Transverse colon (tissue), 4 donors: ENCODE measurements at regions not wholly inside any gene's neighbourhood (a gene's known extent, or its start where the extent isn't known, plus 50 kb on each side); places are given as distances from the start of the nearest gene placed in this dataset.

Experiments
- DNase-seq: peaks from one replicate; pipeline ENCODE4 v3.0.0-alpha.2; 2019
- H3K27ac ChIP-seq, 4 donors: fragments of 200-600 bp; sonication (generic); 2 replicates each; pipeline ENCODE4 v1.5.1; 2016 to 2018; ENCODE audit warnings: inconsistent platforms in 4 of 4
- H3K27me3 ChIP-seq: fragments of 200-600 bp; sonication (generic); 2 replicates; pipeline ENCODE4 v1.5.1; 2017; ENCODE audit warnings: inconsistent platforms
- H3K36me3 ChIP-seq, 4 donors: fragments of 200-600 bp; sonication (generic); 2 replicates each; pipeline ENCODE4 v1.5.1; 2017 to 2019; ENCODE audit warnings: inconsistent platforms in 4 of 4
- H3K4me1 ChIP-seq, 4 donors: fragments of 200-600 bp; sonication (generic); 2 replicates each; pipeline ENCODE4 v1.5.1; 2017 to 2020; ENCODE audit warnings: inconsistent platforms in 4 of 4
- H3K4me3 ChIP-seq, 4 donors: fragments of 200-600 bp; sonication (generic); 1 replicate in 1 of 4; 2 replicates in 3 of 4; pipeline versions ENCODE4 v1.5.1 to v1.6.1; 2017 to 2019; ENCODE audit warnings: inconsistent platforms in 4 of 4
- H3K9me3 ChIP-seq, 2 donors: fragments of 200-600 bp; sonication (generic); 2 replicates each; pipeline ENCODE4 v1.5.1; 2017 to 2019; ENCODE audit warnings: inconsistent platforms in 2 of 2
- EP300 ChIP-seq: sonication (generic); formaldehyde crosslinking; IDR thresholded peaks from one replicate; pipeline ENCODE4 v1.6.1; 2017; ENCODE audit warnings: antibody characterized with exemption, low read depth
- POLR2A ChIP-seq: fragments of 450-650 bp; IDR thresholded peaks from one replicate; pipeline ENCODE4 v1.6.1; 2016; ENCODE audit warnings: antibody characterized with exemption, mild to moderate bottlenecking, moderate library complexity
- POLR2AphosphoS5 ChIP-seq, 3 donors: sonication (generic); formaldehyde crosslinking; IDR thresholded peaks; one replicate each; pipeline ENCODE4 v1.6.1; 2016; ENCODE audit warnings: antibody characterized with exemption in 3 of 3
- WGBS, 2 donors: methylation state at CpG; one replicate each; pipeline ENCODE4 v1.1.5; 2018; ENCODE audit warnings: low coverage in 1 of 2; 5-methylcytosine and 5-hydroxymethylcytosine counted together
- in situ Hi-C, 4 donors: fragments of 200-750 bp; cut with MboI; loops; one replicate each; pipeline versions ENCODE4 v1.15.0 to v1.15.1; 2017; ENCODE audit warnings: low sequenced_read_pairs in 3 of 4, low pct_ligation_motif_present in 1 of 4, low pct_unique_long_range_greater_than_20kb in 1 of 4
- intact Hi-C: fragments of 100-400 bp; cut with DNase I; formaldehyde crosslinking; loops from one replicate; pipeline ENCODE4 v1.15.1; 2023; ENCODE audit warnings: low total_unique reads
- TF ChIP-seq, protein P1 (sequence below), 5 experiments: fragments of 200-600 bp in 3 of 5; fragments of 450-650 bp in 2 of 5; sonication (generic) in 3 of 5; IDR thresholded peaks; 1 replicate in 2 of 5; 2 replicates in 3 of 5; pipeline ENCODE4 v1.5.1; 2016 to 2017; ENCODE audit warnings: antibody characterized with exemption in 5 of 5, inconsistent platforms in 3 of 5, mild to moderate bottlenecking in 2 of 5, moderate library complexity in 1 of 5

DNA sequence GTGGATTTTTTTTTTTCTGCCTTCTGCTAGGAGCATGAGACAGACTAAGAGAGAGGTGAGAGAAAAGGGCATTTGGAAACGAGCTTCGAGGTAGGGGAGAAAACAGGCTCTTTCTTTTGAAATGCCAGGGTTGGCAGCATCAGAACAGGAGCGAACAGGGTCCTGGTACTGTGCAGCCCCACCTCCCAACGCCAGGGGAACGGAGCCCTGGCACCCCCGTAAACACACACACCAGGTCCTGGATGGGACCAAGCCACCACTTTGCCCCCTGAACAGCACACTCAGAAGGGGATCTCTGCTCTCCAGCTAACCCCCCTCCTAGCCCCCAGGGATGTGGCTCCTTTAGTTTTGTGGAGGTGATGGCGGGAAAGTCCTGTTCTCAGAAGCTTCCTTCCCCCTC is 127.1 kb downstream of the CTTN start:
- no peaks in the 10 kb centered on the region for H3K4me1 ChIP-seq
- in situ Hi-C loops (no loop called here), intact Hi-C loops (no loop called here)
- WGBS, 2 donors, result 87% methylated on average over 7 of the region's 7 CpGs; no CpG with 5 or more reads in 1 of the 2 donors
- H3K27ac ChIP-seq, result no peak overlapping the region
- TF ChIP-seq, protein P1, sequence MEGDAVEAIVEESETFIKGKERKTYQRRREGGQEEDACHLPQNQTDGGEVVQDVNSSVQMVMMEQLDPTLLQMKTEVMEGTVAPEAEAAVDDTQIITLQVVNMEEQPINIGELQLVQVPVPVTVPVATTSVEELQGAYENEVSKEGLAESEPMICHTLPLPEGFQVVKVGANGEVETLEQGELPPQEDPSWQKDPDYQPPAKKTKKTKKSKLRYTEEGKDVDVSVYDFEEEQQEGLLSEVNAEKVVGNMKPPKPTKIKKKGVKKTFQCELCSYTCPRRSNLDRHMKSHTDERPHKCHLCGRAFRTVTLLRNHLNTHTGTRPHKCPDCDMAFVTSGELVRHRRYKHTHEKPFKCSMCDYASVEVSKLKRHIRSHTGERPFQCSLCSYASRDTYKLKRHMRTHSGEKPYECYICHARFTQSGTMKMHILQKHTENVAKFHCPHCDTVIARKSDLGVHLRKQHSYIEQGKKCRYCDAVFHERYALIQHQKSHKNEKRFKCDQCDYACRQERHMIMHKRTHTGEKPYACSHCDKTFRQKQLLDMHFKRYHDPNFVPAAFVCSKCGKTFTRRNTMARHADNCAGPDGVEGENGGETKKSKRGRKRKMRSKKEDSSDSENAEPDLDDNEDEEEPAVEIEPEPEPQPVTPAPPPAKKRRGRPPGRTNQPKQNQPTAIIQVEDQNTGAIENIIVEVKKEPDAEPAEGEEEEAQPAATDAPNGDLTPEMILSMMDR (IDR thresholded peaks at IDR 0.05), result no peak
- TF ChIP-seq POLR2AphosphoS5 (IDR thresholded peaks at IDR 0.05) (no peak), EP300 (no peak), POLR2A (no peak)
- no peak overlapping the region for H3K4me3 ChIP-seq
- no peaks in the 10 kb centered on the region for H3K27me3 ChIP-seq
- no peaks in the 10 kb centered on the region for H3K9me3 ChIP-seq
- DNase-seq, result no peak
- H3K36me3 ChIP-seq, result no peaks in the 10 kb centered on the region

DNA sequence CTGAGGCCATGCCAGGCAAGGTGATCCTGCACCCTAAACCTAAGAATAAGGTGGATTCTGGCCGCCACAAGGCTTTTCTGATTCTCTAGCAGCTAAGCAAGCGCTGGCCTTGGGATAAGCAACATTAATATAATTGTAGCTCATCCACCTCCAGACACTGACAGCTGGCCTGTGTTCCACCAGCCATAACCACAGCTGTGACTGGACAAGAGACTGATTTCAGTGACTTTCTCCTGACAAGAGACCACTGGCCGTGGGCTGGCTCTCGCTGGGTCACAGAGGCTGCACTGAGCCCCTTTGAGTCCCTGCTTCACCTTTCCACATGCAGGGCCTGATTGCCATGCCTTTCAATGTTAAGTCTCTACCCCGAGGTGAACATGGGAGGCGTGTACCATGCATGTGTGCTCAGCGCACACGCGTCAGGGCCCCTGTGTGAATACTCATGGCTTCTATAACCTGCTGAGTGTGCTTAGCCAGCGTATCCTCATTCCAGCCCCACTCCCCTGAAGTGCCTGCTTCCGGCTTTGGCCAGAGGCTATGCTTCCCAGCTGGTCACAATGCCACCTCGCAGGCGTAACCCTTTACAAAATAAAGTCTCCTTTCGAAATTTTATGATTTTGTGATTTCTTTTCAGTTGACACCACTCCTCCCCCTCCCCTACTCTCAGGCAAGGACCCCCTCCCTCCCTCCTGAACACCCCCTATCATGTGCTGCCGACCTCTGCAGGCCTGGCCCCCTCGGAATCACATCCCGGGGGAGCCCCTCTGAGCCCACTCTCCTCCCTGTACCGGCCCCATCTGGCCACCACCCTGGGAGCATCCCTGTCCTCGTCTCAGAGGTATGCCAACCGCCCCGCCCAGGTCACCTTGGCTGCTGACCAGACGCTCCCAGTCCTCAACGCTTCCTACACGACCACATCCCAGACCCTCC is 128.1 kb downstream of the CTTN start:
- no peaks in the 10 kb centered on the region for H3K4me1 ChIP-seq
- no peak overlapping the region for H3K4me3 ChIP-seq
- in situ Hi-C loops (no loop called here), intact Hi-C loops (no loop called here)
- TF ChIP-seq POLR2A, result no peak
- no peak for TF ChIP-seq EP300
- TF ChIP-seq, protein P1 (IDR thresholded peaks at IDR 0.05), result no peak
- WGBS, 2 donors, result 78 to 81% methylated on average over 5 to 23 of the region's 24 CpGs
- H3K27ac ChIP-seq, result no peak overlapping the region
- no peaks in the 10 kb centered on the region for H3K9me3 ChIP-seq
- no peaks in the 10 kb centered on the region for H3K27me3 ChIP-seq
- no peak for DNase-seq
- no peaks in the 10 kb centered on the region for H3K36me3 ChIP-seq

DNA sequence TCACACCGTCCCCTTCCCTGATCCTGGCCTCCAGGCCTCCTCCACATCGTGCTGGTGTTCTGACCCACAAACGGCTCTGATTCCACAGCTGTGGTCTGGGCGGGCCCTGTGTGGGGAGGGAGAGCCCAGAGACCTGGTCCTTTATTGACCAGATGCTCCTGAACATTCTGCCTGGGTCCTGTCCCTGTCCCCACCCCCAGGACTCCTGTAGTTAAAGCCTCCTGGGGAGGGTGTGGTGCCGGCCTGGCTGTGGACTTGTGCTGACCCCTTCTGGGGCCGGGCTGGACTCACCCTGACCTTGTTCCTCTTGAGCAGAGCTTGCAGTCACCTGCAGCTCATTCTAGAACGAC is 128.7 kb downstream of the CTTN start:
- DNase-seq, result no peak
- Histone ChIP-seq H3K4me3 (no peak overlapping the region), H3K9me3 (no peaks in the 10 kb centered on the region), H3K27ac (no peak overlapping the region), H3K27me3 (no peaks in the 10 kb centered on the region), H3K36me3 (no peaks in the 10 kb centered on the region), H3K4me1 (no peaks in the 10 kb centered on the region)
- in situ Hi-C loops (no loop called here), intact Hi-C loops (no loop called here)
- TF ChIP-seq POLR2A (no peak), EP300 (no peak), POLR2AphosphoS5 (IDR thresholded peaks at IDR 0.05) (no peak)
- TF ChIP-seq, protein P1 (IDR thresholded peaks at IDR 0.05), result no peak
- WGBS, 2 donors, result 72% methylated on average over 7 of the region's 7 CpGs; no CpG with 5 or more reads in 1 of the 2 donors

DNA sequence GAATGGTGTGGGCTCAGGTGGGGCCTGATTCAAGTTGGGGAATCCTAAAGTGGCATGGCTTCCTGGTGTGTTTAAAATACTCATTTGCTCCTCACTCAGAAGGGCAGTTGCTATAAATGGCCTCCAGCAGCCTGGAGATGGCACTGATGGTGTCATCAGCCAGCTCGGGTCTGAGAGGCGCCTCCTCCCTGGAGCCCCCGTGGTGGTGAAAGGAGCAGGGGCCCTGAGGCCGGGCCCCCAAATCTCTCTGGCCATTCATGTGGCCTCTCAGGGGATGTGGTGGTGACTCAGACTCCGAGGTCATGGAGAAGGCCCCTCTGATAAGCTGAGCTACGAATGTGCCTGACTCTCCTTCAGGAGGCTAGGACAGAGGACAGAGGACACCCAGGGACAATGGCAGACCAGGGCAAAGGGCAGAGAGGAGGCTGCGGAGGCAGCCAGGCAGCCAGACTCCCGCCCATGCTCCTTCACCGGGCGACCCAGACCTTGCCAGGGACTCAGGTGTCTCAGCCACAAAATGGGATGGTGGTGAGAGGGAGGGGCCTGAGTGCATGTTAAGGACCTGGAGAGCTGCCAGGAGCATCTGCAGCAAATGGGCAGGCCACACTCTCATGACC is 129.2 kb downstream of the CTTN start:
- DNase-seq, result no peak
- no peak overlapping the region for H3K27ac ChIP-seq
- no peaks in the 10 kb centered on the region for H3K9me3 ChIP-seq
- no peak overlapping the region for H3K4me3 ChIP-seq
- in situ Hi-C loops, result no loop called here
- WGBS, 2 donors, result 80 to 88% methylated on average over 3 to 9 of the region's 10 CpGs
- TF ChIP-seq POLR2AphosphoS5 (IDR thresholded peaks at IDR 0.05), result no peak
- no peak for TF ChIP-seq EP300
- TF ChIP-seq, protein P1 (IDR thresholded peaks at IDR 0.05), result no peak
- intact Hi-C loops, result no loop called here
- H3K27me3 ChIP-seq, result no peaks in the 10 kb centered on the region
- no peaks in the 10 kb centered on the region for H3K4me1 ChIP-seq
- H3K36me3 ChIP-seq, result no peaks in the 10 kb centered on the region
